Skin epidermis (tissue), 12 donors: ENCODE measurements at regions not wholly inside any gene's neighbourhood (a gene's known extent, or its start where the extent isn't known, plus 50 kb on each side); places are given as distances from the start of the nearest gene placed in this dataset.
"Not testable (repeated sequence)": the region's sequence is repeated elsewhere in the genome, so short reads cannot be mapped to it uniquely, and the experiment has no call there.

ENCODE experiments used
- H3K27ac ChIP-seq, 21 experiments: fragments of 200-600 bp; sonication (generic) in 11 of 21; one replicate each; pipeline ENCODE4 v1.5.0; 2020; ENCODE audit warnings: mild to moderate bottlenecking in 3 of 21, inconsistent platforms in 2 of 21, moderate library complexity in 2 of 21
- H3K4me3 ChIP-seq, 7 experiments: fragments of 200-600 bp; sonication (generic) in 2 of 7; one replicate each; pipeline ENCODE4 v1.5.0; 2020; ENCODE audit warnings: inconsistent platforms in 2 of 7, mild to moderate bottlenecking in 2 of 7, moderate library complexity in 1 of 7

DNA sequence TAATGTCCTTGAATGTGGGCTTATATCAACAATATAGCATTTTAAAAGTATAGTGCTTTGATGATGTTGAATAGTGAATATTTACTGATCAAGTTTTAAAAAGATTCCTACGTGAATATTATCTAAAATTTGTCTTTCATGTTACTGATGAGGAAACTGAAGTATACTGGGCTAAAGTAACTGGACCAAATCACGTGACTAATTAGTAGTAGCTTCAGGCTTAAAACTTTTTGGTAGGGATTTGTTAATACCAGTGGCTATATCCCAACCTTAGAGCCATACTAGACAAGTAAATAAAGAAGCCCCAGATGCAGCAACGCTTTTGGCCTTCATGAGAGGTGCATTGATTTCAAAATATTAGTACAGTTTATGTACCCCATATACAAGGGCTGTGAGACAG lies 152.1 kb upstream of the EDIL3 start:
- Histone ChIP-seq H3K27ac (no peak overlapping the region), H3K4me3 (no peak overlapping the region)

DNA sequence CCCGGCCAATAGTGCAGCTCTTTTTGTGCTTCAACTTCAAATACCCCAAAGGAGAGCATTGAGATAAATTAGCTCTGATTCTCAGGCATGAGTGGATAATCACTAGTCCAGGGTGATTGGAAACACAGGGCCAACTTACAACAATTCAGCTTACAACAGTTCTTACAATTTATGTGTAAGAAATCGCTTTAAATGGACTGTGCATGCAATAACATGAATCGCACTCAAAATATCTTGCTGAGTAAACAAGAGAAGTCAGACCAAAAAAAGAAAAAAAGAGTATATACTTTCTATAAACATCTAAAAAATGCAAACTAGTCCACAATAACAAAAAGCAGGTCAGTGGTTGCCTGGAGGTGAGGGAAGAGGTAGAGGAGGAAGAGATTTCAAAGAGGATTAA lies 150.6 kb upstream of the EDIL3 start:
- no peak overlapping the region for H3K27ac ChIP-seq
- H3K4me3 ChIP-seq: no peak overlapping the region

DNA sequence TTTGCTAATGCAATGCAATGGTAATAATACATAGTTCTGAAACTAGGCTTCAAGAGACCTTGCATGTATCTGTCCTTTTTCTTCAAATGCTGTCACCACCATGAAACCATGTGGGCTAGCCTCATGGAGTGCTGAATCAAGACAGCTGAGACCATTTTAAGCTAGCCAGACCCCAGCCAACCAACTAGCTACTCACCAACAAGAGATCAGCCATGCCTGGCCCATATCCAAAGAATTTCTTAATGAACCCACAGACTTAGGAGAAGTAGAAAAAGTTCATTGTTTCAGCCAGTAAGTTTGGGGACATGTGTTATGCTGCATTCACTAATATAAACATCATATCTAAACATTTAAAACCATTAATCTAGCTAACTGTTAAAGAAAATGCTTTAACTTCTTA lies 139.8 kb upstream of the EDIL3 start:
- no peak overlapping the region for H3K27ac ChIP-seq
- H3K4me3 ChIP-seq: no peak overlapping the region

DNA sequence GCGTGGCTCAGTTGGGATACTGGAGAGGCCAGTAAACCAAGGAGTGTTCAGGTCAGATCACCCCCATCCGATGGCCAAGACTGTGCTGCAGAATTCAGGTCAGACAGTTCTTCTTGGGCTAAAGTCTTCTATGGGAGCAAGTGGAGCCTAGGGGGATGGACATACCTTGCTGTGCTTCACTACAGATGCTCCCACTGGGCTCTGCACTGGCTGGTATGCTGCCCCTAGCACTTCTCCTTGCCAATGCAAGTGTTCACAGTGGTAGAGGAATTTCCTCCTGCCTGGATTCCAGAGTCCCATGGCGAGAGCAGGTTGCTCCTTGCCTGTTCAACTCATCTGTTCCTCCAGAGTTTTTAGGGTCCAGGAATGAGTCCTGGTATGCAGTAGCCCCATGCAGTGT lies 134.2 kb upstream of the EDIL3 start:
- no peak overlapping the region for H3K27ac ChIP-seq

DNA sequence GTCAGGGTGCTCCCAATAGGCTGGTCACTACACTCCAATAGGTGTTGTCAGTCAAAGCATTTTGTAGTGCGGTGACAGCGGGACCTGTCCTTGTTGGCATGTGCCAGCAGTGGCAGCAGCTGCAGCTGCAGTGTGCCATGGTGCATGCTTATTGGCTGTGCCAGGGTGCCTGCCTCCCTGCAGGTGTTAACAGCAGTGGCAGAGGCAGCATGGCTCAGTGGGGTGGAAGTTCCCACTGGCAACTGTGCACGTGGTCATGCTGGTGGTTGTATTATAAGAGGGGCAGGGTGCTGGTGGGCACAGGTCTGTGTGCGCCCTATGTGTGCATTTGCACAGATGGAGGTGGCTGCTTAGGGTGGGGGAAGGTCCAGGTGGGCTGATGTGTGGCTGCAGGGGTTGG lies 133.7 kb upstream of the EDIL3 start:
- no peak overlapping the region for H3K4me3 ChIP-seq
- H3K27ac ChIP-seq: no peak overlapping the region

More for the DNA sequence above, 134.2 kb upstream of the EDIL3 start:
- no peak overlapping the region for H3K4me3 ChIP-seq

DNA sequence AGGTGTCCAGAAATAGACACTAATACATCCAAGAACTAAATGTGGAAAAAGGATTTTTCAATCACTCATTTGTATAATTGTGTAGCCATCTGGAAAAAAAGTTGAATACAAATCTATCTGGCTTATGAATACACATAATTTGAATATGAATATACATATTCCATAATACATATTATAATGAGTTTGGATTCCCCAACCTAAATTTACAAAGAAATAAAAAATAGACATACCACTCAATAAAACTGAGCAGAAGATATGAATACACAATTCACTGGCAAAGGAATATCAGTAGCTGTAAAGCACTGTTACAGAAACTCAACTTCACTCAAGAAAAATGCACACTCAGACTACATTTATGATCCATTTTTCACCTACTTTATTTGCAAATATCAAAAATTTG lies 121.9 kb upstream of the EDIL3 start:
- H3K27ac ChIP-seq: no peak overlapping the region
- H3K4me3 ChIP-seq: no peak overlapping the region

DNA sequence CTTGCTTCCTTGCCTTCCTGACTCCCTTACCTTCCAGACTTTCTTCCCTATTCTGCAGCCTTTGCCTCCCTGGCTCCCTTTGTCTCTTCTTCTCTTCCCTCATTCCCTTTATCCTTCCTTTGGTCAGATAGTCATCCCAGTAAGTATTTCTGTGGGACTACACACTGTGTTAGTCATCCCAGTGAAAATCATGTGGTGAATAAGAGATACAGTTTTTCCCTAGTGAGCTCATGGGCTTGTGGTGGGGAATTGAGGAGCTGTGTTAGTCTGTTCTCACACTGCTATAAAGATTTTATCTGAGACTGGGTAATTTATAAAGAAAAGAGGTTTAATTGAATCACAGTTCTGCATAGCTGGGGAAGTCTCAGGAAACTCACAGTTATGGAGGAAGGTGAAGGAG lies 109.8 kb upstream of the EDIL3 start:
- Histone ChIP-seq H3K4me3 (no peak overlapping the region), H3K27ac (peak overlapping the region in 1 of 21 experiments; percentile 26)

DNA sequence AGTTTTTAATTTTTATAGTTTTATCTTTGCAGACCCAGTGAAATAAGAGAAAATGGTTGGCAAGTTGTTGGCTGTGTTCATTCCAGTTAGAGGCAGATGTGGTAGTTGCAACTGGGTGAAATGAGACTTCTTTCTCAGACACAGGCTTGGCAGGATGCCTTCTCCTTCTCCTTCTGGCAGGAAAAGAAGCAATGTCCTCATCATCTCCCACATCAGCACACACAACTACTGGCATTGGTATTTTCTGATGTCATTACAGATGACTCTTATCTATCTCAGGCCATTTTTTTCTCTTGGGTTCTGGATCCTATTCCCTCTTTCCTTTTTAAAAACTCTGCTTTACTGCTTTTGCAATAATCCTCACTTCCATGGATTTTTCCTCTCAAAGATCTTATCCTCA lies 103.3 kb upstream of the EDIL3 start:
- Histone ChIP-seq H3K27ac (no peak overlapping the region), H3K4me3 (no peak overlapping the region)

DNA sequence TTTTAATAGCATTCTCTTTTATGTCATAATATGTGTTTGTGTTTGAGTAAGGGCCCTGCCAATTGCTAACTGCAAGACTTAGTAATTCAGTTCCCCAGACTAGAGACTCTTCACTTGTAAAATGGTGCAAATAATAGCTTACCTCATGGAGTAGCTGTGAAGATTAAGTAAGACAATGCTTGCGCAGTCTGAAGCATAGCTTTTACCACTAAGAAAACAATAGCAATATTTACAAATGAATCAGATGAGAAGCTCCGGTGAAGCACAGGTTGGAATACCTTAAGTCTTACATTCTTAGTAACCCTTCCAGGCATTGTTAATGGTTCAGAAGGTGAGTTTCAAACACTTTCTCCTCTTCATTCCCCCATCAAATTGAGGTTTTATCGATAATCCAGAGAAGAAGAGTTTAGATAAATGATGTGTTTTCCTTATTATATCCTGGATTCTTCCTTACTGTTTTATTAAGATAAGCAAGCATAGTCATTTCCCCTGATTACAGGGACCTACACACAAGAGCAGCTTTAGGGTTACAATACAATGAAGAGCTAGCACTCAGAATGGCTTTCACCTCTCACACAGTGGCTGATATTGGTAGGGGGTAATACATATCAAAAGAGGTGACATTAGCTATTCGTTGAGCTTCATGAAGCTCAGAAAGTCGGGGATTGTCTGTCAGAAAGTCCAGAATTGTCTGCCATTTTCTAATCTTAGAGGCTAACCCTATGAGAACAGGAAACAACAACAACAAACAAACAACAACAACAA lies 96.4 kb upstream of the EDIL3 start:
- Histone ChIP-seq H3K4me3 (no peak overlapping the region), H3K27ac (no peak overlapping the region)

DNA sequence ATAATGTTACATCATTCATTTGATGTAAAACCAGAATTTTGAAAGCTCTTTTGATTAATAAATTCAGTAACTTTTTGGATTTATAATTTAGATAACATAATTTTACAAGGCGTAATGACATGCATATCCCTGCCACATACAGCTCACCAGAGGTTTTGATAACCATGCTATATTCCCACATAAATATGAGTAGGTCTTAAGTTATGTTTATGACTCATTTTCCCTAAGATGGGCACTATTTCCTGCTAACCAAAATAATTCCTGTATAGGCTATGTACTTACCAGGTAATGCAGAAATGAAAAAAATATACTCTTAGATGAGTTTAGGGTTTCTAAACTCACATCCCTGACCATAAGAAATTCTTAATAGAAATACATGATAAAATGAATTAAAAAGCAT lies 93.9 kb upstream of the EDIL3 start:
- H3K4me3 ChIP-seq: no peak overlapping the region
- no peak overlapping the region for H3K27ac ChIP-seq

DNA sequence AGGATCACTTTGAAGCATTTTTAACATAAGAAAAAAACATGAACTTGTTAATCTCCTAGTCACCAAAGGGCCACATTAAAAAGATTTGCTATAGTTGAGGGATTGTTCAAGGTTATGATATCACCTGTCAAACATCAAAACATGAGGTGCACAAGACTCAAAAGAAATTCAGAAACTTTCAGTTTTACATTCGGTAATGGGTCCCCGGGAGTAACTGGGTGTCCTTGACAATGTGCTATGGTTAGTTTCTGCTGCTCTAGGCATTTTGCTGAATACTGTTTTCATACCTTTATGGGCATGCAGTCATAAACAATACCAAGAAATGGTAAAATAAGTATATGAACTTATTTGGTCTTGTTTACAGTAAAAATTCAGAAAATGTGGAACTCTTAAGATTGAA lies 92.8 kb upstream of the EDIL3 start:
- Histone ChIP-seq H3K27ac (no peak overlapping the region), H3K4me3 (no peak overlapping the region)

DNA sequence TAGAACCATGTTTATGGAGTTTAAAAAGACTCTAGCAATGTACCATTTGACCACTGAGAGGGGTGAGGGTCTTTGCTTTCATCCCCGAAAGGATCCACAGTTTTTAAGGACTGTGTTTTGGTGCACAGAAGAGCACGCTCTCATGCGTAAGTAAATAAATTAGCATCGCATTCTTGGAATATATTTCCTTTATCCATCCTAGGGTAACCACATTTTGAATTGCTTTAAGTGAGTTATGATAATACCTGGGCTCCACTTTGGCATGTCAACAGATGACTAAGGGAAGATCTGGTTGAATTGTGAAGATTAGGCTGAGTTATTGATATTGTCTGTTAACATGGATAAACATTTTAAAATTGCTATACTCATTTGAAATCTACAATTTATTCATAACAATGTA lies 89.4 kb upstream of the EDIL3 start:
- Histone ChIP-seq H3K27ac (no peak overlapping the region), H3K4me3 (no peak overlapping the region)

DNA sequence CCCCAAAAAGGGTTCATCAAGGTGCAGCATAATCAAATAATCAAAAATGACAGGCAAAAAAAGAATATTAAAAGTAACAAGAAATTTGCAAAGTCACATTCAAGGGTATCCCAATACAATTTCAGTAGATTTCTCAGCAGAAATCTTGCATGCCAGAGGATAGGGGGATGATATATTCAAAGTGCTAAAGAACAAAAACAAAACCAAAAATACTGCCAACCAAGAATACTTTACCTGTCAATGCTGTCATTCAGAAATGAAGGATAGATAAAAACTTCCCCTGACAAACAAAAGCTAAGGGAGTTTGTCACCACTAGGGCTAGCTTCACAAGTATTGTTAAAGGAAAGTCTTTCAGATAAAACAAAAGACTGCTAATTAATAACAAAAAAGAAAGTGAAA lies 68.7 kb upstream of the EDIL3 start:
- Histone ChIP-seq H3K27ac (no peak overlapping the region), H3K4me3 (no peak overlapping the region)

DNA sequence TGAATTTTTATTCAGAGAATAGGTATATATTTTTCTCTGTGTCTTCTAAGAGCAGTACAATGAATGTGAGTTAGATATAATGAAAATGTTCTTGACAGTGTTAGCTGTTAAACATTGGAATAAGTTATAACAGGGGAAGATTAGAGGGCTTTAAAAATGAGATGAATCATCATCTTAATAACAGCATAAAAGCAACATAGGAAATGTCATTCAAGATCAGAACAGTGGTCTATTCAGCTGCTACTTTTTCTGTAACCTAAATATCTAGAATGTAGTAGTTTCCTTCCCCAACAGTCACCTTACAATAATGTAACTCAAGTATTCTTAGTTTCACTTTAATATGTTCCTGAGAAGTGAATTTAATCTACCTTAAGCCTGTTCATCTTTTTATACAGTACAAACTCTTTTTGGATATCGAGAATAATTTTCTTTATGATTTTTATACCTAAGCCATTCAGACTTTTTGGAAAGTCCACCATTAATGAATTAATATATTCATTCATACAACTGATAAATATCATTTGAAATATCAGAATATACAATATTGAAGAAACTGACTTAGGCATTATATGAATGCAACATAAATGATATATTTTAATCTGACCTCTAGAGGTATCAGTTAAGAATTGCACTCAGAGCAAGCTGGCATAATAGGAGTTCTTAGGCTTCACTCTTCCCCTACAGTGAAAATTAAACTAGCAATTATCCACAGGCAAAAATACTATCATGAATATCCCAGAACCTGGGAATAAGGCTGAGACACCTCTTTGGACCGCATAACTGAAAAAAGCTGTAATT lies 66.1 kb upstream of the EDIL3 start:
- Histone ChIP-seq H3K27ac (no peak overlapping the region), H3K4me3 (no peak overlapping the region)

DNA sequence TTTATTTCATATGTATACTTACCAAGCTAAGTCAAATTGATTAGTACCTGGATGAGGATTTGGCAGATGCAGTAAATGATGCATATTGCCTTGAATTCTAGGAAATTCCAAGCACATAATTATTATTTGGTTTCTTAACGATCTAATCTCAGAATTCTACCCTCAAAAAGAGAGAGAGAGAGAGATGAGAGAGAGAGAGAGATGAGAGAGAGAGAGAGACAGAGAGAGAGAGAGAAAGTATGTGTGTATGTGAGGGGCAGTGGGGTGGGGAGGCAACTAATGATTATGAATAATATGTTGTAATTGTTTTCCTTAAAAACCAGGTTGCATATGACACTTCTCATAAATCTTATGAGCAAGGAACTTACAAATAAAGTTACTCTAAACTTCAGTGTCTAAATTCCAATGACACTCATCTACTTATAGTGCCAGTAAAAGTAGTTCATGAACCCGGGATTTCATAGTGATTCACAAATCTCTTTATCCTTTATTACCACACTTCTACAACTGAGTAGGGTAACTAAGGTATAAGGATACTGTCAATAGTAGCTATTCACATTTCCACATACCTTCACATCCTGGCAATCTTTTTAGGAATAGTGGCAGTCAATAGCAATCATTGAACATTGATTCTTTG lies 60.5 kb upstream of the EDIL3 start:
- no peak overlapping the region for H3K4me3 ChIP-seq
- no peak overlapping the region for H3K27ac ChIP-seq

DNA sequence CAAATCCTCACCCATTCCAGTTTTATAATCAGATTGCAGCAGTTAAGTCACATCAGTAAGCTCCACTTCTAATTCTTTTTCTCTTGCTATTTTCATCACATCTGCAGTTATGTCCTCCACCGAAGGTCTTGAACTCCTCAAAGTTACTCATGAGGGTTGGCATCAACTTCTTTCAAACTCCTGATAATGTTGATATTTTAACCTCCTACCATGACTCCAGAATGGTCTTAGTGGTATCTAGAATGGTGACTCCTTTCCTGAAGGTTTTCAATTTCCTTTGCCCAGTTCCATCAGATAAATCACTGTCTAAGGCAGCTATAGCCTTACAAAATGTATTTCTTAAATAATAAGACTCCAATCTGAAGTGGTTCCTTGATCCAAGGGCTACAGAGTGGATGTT lies 53.8 kb upstream of the EDIL3 start:
- no peak overlapping the region for H3K27ac ChIP-seq

DNA sequence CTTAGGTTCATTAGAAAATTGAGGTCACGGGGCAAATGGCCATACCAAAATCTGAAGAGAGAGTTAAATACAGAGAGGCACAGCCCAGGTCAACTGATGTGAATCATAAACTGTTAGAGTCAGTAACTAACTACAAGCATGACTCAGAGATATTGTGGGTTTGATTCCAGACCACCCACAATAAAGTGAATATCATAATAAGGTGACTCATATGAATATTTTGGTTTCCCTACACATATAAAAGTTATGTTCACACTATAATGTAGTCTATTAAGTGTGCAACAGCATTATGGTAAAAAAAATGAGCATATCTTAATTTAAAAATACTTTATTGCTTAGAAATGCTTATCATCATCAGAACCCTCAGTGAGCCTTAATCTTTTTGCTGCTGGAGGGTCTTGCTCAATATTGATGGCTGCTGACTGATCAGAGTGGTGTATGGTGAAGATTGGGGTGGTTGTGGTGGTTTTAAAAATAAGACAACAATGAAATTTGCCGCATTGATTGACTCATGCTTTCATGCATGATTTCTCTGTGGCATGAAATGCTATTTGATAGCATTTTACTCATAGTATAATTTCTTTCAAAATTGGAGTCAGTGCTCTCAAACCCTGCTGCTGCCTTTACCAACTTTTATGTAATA lies 53.1 kb upstream of the EDIL3 start:
- Histone ChIP-seq H3K4me3 (no peak overlapping the region), H3K27ac (no peak overlapping the region)

More for the DNA sequence above, 53.8 kb upstream of the EDIL3 start:
- no peak overlapping the region for H3K4me3 ChIP-seq

DNA sequence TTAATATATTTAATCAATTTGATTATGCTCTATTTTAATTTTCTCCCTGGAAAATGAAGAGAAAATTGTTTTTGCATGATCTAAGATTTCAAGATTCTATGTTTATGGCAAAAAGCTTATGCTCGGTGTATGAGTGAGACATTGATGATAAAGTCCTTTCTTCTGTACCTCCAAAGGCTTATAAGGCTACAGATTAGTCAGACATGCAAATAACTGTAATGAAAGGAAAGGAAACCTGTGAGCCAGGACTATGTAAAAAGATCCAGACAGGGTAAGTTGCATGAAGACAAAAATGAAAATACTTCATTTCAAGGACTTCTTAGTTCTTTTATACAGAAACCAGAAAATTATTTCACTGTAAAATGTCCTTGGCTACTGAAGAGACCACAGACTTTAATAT lies 52.2 kb upstream of the EDIL3 start:
- Histone ChIP-seq H3K27ac (no peak overlapping the region), H3K4me3 (no peak overlapping the region)

DNA sequence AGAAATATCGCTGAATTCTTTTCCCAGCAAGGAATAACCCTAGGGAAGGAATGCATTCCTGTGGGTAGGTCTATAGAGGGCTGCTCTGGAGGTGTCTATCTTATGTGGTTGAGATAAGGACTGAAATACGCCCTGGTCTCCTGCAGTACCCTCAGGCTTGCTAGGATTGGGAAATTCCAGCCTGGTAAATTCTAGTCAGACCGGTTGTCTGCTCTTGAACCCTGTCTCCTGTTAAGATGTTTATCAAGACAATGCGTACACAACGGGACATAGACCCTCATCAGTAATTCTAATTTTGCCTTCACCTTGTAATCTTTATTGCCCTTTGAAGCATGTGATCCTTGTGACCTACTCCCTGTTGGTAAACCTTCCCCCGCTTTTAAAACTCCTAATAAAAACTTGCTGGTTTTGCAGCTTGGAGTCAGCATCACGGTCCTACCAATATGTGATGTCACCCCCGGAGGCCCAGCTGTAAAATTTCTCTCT lies 51.2 kb upstream of the EDIL3 start:
- not testable (repeated sequence) for H3K27ac ChIP-seq, H3K4me3 ChIP-seq
